GM19328 (cell line): ENCODE measurements at regions not wholly inside any gene's neighbourhood (a gene's known extent, or its start where the extent isn't known, plus 50 kb on each side); places are given as distances from the start of the nearest gene placed in this dataset.
"Not testable (repeated sequence)": the region's sequence is repeated elsewhere in the genome, so short reads cannot be mapped to it uniquely, and the experiment has no call there.

Source experiments
- ATAC-seq: cut with Tn5 transposase; IDR thresholded peaks from one replicate; pipeline ENCODE4 v1.9.1; 2021; ENCODE audit warnings: mild to moderate bottlenecking, moderate library complexity; ENCODE audit not compliant: unreplicated experiment

DNA sequence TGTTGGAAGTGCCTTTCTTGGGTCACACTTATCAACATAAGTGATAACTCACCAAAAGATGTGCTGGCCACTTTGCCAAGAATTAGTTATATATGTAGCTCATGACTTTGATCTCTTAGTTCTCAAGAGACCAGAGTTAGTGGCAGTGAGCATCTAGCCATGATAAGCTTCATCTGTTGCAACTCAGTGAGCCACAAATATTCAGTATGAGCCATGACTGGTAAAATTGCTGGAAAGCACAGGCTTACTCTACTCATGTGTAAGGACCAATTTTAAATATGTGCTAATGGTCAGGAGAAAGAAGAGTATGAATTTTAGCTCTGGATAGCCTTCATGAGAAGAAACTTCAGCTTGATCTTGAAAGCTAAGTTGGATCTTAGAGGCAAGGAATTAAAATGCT is 59.4 kb upstream of the TLL1 start:
- ATAC-seq, result no peak

DNA sequence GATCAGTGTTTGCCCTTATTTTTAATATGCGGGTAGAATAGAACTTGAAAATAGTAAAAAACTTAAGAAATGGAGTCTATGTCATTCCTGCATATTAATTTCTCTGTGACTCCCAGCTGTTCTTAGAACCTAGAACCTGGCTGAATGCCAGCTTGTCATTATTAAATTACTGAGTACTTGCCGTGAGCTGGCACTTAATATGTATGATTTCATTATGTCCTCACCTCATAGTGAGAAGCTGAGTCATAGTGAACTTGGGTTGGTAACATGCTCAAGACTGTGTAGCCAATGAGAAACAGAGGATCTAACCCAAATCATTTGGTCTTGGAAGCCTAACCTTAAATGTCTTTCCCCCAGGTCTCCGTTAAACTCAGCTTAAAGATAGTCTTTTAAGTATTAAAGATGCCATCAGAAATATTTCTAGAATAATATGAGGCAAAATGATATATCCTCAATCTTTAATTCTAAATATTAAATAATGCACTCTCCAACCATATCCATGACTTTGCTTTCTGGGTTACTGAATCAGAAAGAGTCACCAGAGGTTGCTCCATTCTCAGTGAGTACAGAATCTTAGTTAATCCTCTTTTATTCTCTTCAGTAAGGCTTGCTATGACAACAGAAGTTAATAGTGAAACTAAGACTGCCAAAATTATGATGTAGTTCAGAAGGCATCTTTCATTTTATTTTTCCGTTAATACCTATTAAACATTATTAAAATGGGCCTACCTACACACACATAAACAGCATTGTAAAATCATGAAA is 58.6 kb upstream of the TLL1 start:
- no peak for ATAC-seq

DNA sequence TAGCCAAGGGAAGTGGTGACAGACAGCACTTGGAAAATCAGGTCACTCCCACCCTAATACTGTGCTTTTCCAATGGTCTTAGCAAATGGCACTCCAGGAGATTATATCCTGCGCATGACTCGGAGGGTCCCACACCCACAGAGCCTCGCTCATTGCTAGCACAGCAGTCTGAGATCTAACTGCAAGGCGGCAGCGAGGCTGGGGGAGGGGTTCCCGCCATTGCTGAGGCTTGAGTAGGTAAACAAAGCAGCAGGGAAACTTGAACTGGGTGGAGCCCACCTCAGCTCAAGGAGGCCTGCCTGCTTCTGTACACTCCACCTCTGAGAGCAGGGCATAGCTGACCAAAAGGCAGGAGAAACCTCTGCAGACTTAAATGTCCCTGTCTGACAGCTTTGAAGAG is 53.9 kb upstream of the TLL1 start:
- ATAC-seq, result not testable (repeated sequence)
